ENCODE measurements at regions not wholly inside any gene's neighbourhood (a gene's known extent, or its start where the extent isn't known, plus 50 kb on each side); places are given as distances from the start of the nearest gene placed in this dataset.

GRCh38 chr2:118661179-118661578 lies 186.3 kb downstream of the EN1 start:
- no peak for DNase-seq

GRCh38 chr2:118658596-118659198 lies 188.8 kb downstream of the EN1 start:
- DNase-seq: no peak

- DNase-seq: no peak
Observed at GRCh38 chr2:118657466-118657865, 190.0 kb downstream of the EN1 start.

- DNase-seq: no peak
Observed at GRCh38 chr2:118654945-118655344, 192.5 kb downstream of the EN1 start.

GRCh38 chr2:118650327-118650726 lies 197.1 kb downstream of the EN1 start:
- DNase-seq: no peak

GRCh38 chr2:118645876-118646275 lies 201.6 kb downstream of the EN1 start:
- DNase-seq: no peak

GRCh38 chr2:118644190-118644589 lies 203.3 kb downstream of the EN1 start:
- DNase-seq: no peak

GRCh38 chr2:118643294-118643693 lies 204.2 kb downstream of the EN1 start:
- DNase-seq: no peak

- no peak for DNase-seq
Observed at GRCh38 chr2:118642501-118642900, 204.9 kb downstream of the EN1 start.

- no peak for DNase-seq
Observed at GRCh38 chr2:118641711-118642110, 205.7 kb downstream of the EN1 start.

GRCh38 chr2:118639371-118639770 lies 208.1 kb downstream of the EN1 start:
- no peak for DNase-seq

- no peak for DNase-seq
Observed at GRCh38 chr2:118638453-118638852, 209.0 kb downstream of the EN1 start.

- DNase-seq: no peak
Observed at GRCh38 chr2:118635891-118636290, 211.6 kb downstream of the EN1 start.

GRCh38 chr2:118634876-118635275 lies 212.6 kb downstream of the EN1 start:
- no peak for DNase-seq

GRCh38 chr2:118633371-118634018 lies 214.0 kb downstream of the EN1 start:
- no peak for DNase-seq

GRCh38 chr2:118632921-118633320 lies 214.5 kb downstream of the EN1 start:
- DNase-seq: no peak

- DNase-seq: no peak
Observed at GRCh38 chr2:118627156-118627555, 220.3 kb downstream of the EN1 start.

GRCh38 chr2:118622913-118623312 lies 224.5 kb downstream of the EN1 start:
- no peak for DNase-seq

- DNase-seq: no peak
Observed at GRCh38 chr2:118622108-118622507, 225.3 kb downstream of the EN1 start.

GRCh38 chr2:118618279-118618678 lies 229.2 kb downstream of the EN1 start:
- DNase-seq: no peak

GRCh38 chr2:118616432-118616831 lies 231.0 kb downstream of the EN1 start:
- no peak for DNase-seq

GRCh38 chr2:118614841-118615271 lies 232.6 kb downstream of the EN1 start:
- DNase-seq: no peak

- no peak for DNase-seq
Observed at GRCh38 chr2:118613737-118614136, 233.7 kb downstream of the EN1 start.

- no peak for DNase-seq
Observed at GRCh38 chr2:118611691-118612090, 235.8 kb downstream of the EN1 start.

GRCh38 chr2:118609138-118609537 lies 238.3 kb downstream of the EN1 start:
- DNase-seq: no peak
